Endothelial cell of umbilical vein (primary cell): ENCODE measurements at regions not wholly inside any gene's neighbourhood (a gene's known extent, or its start where the extent isn't known, plus 50 kb on each side); places are given as distances from the start of the nearest gene placed in this dataset.

Source experiments
- BruUV-seq: library from RNA; stranded (reverse); fragments of 400-500 nt; replicated peaks from 2 replicates; lab custom pipeline; 2021; lab: Mats Ljungman, UMichigan
- CTCF ChIA-PET: fragments of 300-600, 350-600 bp; sonication (Branson Sonifier 250); formaldehyde crosslinking; loops from one replicate; lab custom pipeline; 2021; ENCODE audit warnings: antibody characterized with exemption, inconsistent platforms; lab: Charles Lee
- POLR2A ChIA-PET: fragments of 300-600, 350-600 bp; sonication (Branson Sonifier 250); formaldehyde crosslinking; loops from one replicate; lab custom pipeline; 2021; ENCODE audit warnings: antibody characterized with exemption, inconsistent platforms; lab: Charles Lee
- DNase-seq: peaks from one replicate; pipeline ENCODE4 v3.0.0-alpha.2; 2011; ENCODE audit warnings: low read depth, low spot score
- FAIRE-seq: peaks from 2 replicates; lab custom pipeline; 2011; peaks lifted over from hg19 to GRCh38; lab: Jason Lieb, UNC
- H2AFZ ChIP-seq: 2 replicates; pipeline ENCODE4 v1.6.0; 2012; ENCODE audit warnings: low read depth, low read length, control low read depth, inconsistent platforms
- H3K27ac ChIP-seq: 2 replicates; pipeline ENCODE4 v1.5.1; 2011; ENCODE audit warnings: low read depth, mild to moderate bottlenecking, control low read depth, low read length, moderate library complexity; ENCODE audit not compliant: insufficient read depth
- H3K27me3 ChIP-seq, 2 experiments: 2 replicates each; pipeline versions ENCODE4 v1.6.0 to v1.6.1; 2011; ENCODE audit warnings: low read length in 2 of 2, mixed read lengths in 1 of 2; ENCODE audit not compliant: control insufficient read depth in 2 of 2, insufficient read depth in 2 of 2
- H3K36me3 ChIP-seq, 2 experiments: 2 replicates in 1 of 2; 3 replicates in 1 of 2; pipeline ENCODE4 v1.5.1; 2011; ENCODE audit warnings: low read length in 2 of 2, mild to moderate bottlenecking in 1 of 2, moderate library complexity in 1 of 2; ENCODE audit not compliant: control insufficient read depth in 2 of 2, insufficient read depth in 2 of 2; ENCODE audit errors: extremely low read depth in 1 of 2
- H3K4me1 ChIP-seq: 3 replicates; pipeline ENCODE4 v1.5.1; 2011; ENCODE audit warnings: mild to moderate bottlenecking, low read length; ENCODE audit not compliant: control insufficient read depth, insufficient read depth; ENCODE audit errors: extremely low read depth
- H3K4me2 ChIP-seq: 2 replicates; pipeline ENCODE4 v1.6.1; 2011; ENCODE audit warnings: low read length, control low read depth, mixed read lengths; ENCODE audit not compliant: insufficient read depth
- H3K4me3 ChIP-seq, 3 experiments: fragments of 200-600 bp in 1 of 3; sonication (generic), shearing (Covaris generic) in 1 of 3; replicated peaks in 1 of 3; 2 replicates each; pipeline ENCODE4 v1.5.1; 2011 to 2016; ENCODE audit warnings: control low read depth in 3 of 3, low read length in 3 of 3, mild to moderate bottlenecking in 2 of 3, inconsistent platforms in 1 of 3, low read depth in 1 of 3, moderate library complexity in 1 of 3; ENCODE audit not compliant: insufficient read depth in 1 of 3
- H3K79me2 ChIP-seq: 2 replicates; pipeline ENCODE4 v1.6.0; 2012; ENCODE audit warnings: low read length, inconsistent platforms; ENCODE audit not compliant: control insufficient read depth, insufficient read depth
- H3K9ac ChIP-seq: replicated peaks from 2 replicates; pipeline ENCODE3; 2011; ENCODE audit warnings: low read length, control low read depth; ENCODE audit not compliant: insufficient read depth; ENCODE audit errors: extremely low read depth
- H3K9me1 ChIP-seq: replicated peaks from 3 replicates; pipeline ENCODE4 v1.6.0; 2011; ENCODE audit warnings: mild to moderate bottlenecking, low read length; ENCODE audit not compliant: control insufficient read depth, insufficient read depth; ENCODE audit errors: extremely low read depth
- H3K9me3 ChIP-seq: replicated peaks from 2 replicates; pipeline ENCODE4 v1.5.1; 2012; ENCODE audit warnings: low read length, inconsistent platforms; ENCODE audit not compliant: control insufficient read depth, insufficient read depth
- H4K20me1 ChIP-seq: replicated peaks from 2 replicates; pipeline ENCODE3; 2011; ENCODE audit warnings: mild to moderate bottlenecking, low read length; ENCODE audit not compliant: control insufficient read depth, insufficient read depth; ENCODE audit errors: extremely low read depth
- CTCF ChIP-seq, 2 donors: IDR thresholded peaks; 1 replicate in 1 of 2; 2 replicates in 1 of 2; pipeline ENCODE4 v1.5.1; 2011; ENCODE audit warnings: low read length in 2 of 2, mild to moderate bottlenecking in 2 of 2, moderate library complexity in 2 of 2, control low read depth in 1 of 2, inconsistent platforms in 1 of 2, low read depth in 1 of 2; ENCODE audit not compliant: insufficient read depth in 1 of 2; ENCODE audit errors: extremely low read depth in 1 of 2
- EZH2 ChIP-seq: IDR thresholded peaks from 2 replicates; pipeline ENCODE4 v1.6.1; 2012; ENCODE audit warnings: borderline replicate concordance, low read depth, mild to moderate bottlenecking, moderate library complexity, low read length, inconsistent platforms; ENCODE audit not compliant: severe bottlenecking
- FOS ChIP-seq: IDR thresholded peaks from 2 replicates; pipeline ENCODE4 v1.6.1; 2011; ENCODE audit warnings: mild to moderate bottlenecking, low read length, moderate library complexity, borderline replicate concordance; ENCODE audit not compliant: insufficient read depth
- GATA2 ChIP-seq: IDR thresholded peaks from 2 replicates; pipeline ENCODE4 v1.7.0; 2011; ENCODE audit warnings: low read depth, mild to moderate bottlenecking, moderate library complexity, mixed read lengths, low read length; ENCODE audit not compliant: insufficient read length, insufficient read depth
- JUN ChIP-seq: IDR thresholded peaks from 2 replicates; pipeline ENCODE4 v1.6.1; 2011; ENCODE audit warnings: borderline replicate concordance, low read depth; ENCODE audit not compliant: insufficient read length, insufficient read depth
- MYC ChIP-seq: IDR thresholded peaks from one replicate; pipeline ENCODE4 v1.6.1; 2011; ENCODE audit warnings: mild to moderate bottlenecking, low read depth, low read length
- POLR2A ChIP-seq: IDR thresholded peaks from 2 replicates; pipeline ENCODE4 v1.6.1; 2012; ENCODE audit warnings: low read depth, mild to moderate bottlenecking, control low read depth, low read length
- POLR2AphosphoS5 ChIP-seq: IDR thresholded peaks from 2 replicates; pipeline ENCODE4 v1.6.1; 2012; ENCODE audit warnings: low read depth, mild to moderate bottlenecking, control low read depth, low read length, moderate library complexity; ENCODE audit not compliant: insufficient read depth
- dilution Hi-C: fragments of 300-500 bp; cut with MboI; formaldehyde crosslinking; loops from one replicate; pipeline ENCODE4 v1.15.0; 2019; ENCODE audit warnings: low sequenced_read_pairs; ENCODE audit not compliant: extremely low pct_ligation_motif_present
- intact Hi-C: fragments of 100-400 bp; cut with micrococcal nuclease; formaldehyde crosslinking; loops from one replicate; pipeline ENCODE4 v1.10.0; 2022
- TF ChIP-seq, protein P1 (sequence below): IDR thresholded peaks from 2 replicates; pipeline ENCODE4 v1.6.1; 2011; ENCODE audit not compliant: insufficient read depth, insufficient read length

DNA sequence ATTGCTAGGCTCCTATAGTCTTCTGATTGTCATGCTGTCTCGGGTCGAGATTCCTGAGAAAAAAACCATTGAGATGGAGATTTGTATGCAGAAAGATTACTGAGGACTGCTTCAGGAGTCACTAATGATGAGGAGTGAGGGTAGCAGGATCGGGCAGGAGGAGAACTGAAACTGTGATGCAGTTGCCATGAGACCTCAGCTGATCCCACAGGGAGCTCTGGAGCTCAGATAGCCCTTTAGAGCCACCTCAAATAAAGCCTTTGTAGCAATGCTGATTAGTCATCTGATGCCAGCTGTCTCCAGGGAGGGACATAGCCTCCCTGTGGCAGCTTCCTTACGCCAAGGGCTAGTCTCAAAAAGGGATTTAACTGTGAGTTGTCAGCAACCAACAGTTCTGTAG is 256.9 kb downstream of the DMAC1 start:
- DNase-seq = no peak
- Histone ChIP-seq H3K4me2 (no peak overlapping the region), H3K4me1 (no peaks in the 10 kb centered on the region), H3K36me3 (no peaks in the 10 kb centered on the region), H3K27me3 (no peaks in the 10 kb centered on the region), H2AFZ (no peak overlapping the region), H3K79me2 (no peaks in the 10 kb centered on the region), H3K27ac (no peak overlapping the region), H3K9me3 (no peaks in the 10 kb centered on the region), H3K9me1 (no peaks in the 10 kb centered on the region), H3K9ac (no peak overlapping the region), H4K20me1 (no peaks in the 10 kb centered on the region), H3K4me3 (no peak overlapping the region)
- CTCF ChIA-PET = no interaction called here
- intact Hi-C loops (no loop called here), dilution Hi-C loops (no loop called here)
- POLR2A ChIA-PET = no interaction called here
- FAIRE-seq = no peak
- TF ChIP-seq POLR2AphosphoS5 = no peak
- TF ChIP-seq GATA2 = no peak
- TF ChIP-seq EZH2 = no peak
- TF ChIP-seq, protein P1, sequence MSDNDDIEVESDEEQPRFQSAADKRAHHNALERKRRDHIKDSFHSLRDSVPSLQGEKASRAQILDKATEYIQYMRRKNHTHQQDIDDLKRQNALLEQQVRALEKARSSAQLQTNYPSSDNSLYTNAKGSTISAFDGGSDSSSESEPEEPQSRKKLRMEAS = no peak
- no peak for TF ChIP-seq CTCF (IDR thresholded peaks at IDR 0.05; ENCODE audit: extremely low read depth in 1 of 2, insufficient read depth in 1 of 2, low read depth in 1 of 2, low read length in 2 of 2)
- TF ChIP-seq POLR2A = no peak
- TF ChIP-seq FOS = no peak
- no peak for TF ChIP-seq MYC
- TF ChIP-seq JUN = no peak
- no TSS peak for BruUV-seq
